T-helper 2 cell (primary cell): ENCODE measurements at regions not wholly inside any gene's neighbourhood (a gene's known extent, or its start where the extent isn't known, plus 50 kb on each side); places are given as distances from the start of the nearest gene placed in this dataset.

Source experiments
- DNase-seq, 5 experiments: peaks; one replicate each; pipeline versions ENCODE4 v3.0.0 to v3.0.0-alpha.2; 2012 to 2022

DNA sequence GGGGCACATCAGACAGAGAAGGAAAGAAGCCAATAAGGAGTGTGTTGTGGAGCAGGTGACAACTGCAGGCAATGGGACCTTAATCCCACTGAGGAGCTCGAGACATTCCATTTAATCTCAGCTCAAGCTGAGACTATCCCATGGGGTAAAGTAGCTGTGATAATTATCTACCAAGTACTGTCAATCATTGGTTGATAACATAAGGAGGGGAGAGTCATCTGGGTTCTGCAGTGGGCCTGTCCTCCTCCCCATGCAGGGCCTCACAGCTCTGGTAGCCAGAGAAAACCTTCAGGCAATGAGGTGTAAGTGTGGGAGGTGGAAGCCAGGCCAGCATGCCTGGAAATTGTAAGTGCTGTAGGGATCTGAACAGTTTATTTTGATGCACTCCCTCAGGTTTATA is 375.0 kb upstream of the ARID1B start:
- DNase-seq, result no peak

DNA sequence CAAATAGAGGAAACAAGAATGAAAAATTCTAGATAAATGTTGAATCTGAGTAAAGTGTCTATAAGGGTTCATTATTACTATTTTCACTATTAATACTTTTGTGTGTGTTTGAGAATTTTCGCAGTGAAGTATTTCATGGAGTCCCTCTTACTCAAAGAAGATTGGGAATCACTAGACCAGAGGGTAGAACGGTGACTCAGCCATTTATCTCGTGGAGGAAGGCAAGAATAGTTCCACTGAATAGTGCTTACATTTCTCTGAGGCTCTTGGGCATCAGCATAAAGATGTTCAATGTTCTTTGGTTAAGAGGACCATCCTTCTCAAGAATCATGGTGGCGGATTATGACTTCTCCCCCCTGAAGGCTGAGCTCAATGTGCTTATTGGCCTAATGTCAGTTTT is 376.7 kb upstream of the ARID1B start:
- DNase-seq, result no peak

DNA sequence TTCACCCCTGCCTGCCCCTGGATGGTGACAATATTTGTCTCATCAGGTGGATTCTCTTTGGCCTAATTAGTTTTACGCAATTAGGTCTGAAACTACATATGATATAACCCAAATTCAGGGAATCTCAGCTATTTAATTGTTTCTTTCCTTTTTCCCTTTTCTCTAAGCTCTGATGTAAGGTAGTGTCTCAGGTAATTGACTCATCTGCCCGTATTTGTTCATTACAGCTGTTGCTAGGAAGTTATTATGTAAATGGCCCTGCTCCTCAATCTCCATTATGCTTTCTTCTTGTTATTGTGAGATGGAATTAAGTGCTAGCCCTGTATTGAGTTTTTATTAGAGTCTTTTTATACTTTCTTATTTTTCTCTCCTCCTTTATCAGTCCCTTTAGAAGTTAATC is 378.2 kb upstream of the ARID1B start:
- no peak for DNase-seq

GRCh38 chr6:156398371-156398770 is 378.8 kb upstream of the ARID1B start:
- DNase-seq, result no peak

DNA sequence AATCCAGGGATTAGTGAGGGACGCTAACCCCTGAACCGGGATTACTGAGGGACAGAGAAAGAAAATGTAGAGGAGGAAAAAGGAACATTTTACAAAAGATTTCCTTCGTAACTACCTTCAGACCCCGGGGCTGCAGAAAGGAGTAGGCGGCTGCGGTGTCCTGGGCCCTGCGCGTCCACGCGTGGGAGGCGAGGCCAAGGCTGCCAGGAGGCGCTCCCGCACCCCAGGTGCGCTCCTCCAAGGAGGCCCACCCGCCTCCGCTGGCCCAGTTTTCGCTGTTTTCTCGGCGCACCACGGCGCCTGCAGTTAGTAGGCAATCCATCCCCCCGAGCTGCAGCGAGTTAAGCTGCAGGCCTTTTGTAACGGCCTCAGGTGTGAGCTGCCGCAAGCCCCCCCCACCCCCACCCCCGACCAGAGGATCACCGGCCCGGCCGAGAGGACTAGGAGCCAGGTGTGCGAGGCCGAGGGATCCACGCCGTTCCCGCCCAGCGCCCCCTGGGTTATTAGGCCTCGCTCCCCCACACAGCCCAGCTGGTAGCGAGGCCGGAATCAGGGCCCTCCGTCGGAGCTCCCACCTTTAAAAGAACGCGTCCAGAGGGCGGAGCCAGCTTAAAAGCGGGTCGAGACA is 380.3 kb upstream of the ARID1B start:
- DNase-seq, result peak in 3 of 5 experiments; percentile 13 to 45 (median 25)

- DNase-seq, result peak in 2 of 5 experiments; percentile 67 to 93
Observed at GRCh38 chr6:156396068-156396771, 381.0 kb upstream of the ARID1B start.

DNA sequence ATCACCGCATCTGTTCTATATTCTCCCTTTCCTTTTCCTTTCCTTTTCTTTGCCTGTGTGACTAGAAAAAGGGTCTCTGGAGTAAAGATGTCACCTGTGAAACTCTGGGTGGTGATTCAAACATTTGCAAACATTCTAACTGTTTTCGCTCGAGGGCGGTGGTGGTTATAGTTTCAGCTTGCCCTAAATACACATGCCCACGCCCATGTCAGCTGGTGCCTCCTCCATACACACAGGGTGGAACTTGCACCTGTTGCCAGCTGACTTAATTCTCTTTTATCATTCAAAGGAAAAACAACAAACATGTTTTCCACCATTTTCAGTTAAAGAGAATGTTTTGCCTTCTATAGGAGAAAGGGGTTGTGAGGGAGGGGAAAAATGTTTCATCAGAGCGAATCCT is 381.9 kb upstream of the ARID1B start:
- DNase-seq, result peak in 2 of 5 experiments; percentile 19 to 91

- DNase-seq, result peak in 1 of 5 experiments; percentile 17
Observed at GRCh38 chr6:156392648-156393047, 384.5 kb upstream of the ARID1B start.

DNA sequence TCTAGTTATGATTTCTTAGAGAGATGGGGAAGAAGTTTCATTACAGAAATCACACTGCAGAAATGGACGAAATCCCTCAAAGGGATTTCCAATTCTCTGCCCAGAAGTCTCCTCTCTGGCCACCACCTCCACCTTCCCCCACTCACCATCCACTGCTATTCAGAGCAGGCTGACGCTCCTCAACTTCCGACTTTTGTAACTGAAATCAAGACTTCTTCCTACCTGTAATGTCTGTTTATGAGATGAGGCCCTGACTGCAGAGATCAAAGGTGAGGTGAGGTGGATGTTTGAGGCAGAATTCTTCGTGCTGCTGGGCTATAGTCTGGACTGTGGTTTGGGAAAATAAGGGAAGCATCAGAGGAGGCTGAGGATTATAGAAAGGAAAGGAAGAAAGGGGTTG is 385.2 kb upstream of the ARID1B start:
- peak in 1 of 5 experiments; percentile 13 for DNase-seq

- no peak for DNase-seq
Observed at GRCh38 chr6:156391061-156391672, 386.0 kb upstream of the ARID1B start.

- no peak for DNase-seq
Observed at GRCh38 chr6:156390621-156391020, 386.6 kb upstream of the ARID1B start.

DNA sequence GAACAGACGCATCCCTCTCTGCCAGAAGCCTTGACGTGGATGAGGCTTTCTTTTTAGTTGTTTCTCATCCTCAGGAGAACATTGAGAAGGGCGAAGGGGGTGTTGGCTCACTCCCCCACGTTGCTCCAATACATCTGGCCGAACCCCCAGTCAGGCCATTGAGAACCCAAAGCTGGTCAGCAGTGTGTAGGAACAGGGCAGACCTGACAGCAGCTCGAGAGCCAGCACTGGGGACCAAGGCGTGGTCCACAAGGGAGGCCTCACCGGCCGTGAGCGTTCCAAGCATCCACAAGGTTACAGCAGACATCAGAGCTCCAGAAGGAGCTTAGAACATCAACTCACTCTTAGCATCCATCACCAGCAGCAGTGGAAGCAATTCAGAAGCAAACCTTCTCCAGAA is 387.9 kb upstream of the ARID1B start:
- DNase-seq, result no peak

GRCh38 chr6:156387472-156387871 is 389.7 kb upstream of the ARID1B start:
- no peak for DNase-seq

GRCh38 chr6:156383059-156383458 is 394.1 kb upstream of the ARID1B start:
- no peak for DNase-seq

- no peak for DNase-seq
Observed at GRCh38 chr6:156379392-156380289, 397.5 kb upstream of the ARID1B start.

DNA sequence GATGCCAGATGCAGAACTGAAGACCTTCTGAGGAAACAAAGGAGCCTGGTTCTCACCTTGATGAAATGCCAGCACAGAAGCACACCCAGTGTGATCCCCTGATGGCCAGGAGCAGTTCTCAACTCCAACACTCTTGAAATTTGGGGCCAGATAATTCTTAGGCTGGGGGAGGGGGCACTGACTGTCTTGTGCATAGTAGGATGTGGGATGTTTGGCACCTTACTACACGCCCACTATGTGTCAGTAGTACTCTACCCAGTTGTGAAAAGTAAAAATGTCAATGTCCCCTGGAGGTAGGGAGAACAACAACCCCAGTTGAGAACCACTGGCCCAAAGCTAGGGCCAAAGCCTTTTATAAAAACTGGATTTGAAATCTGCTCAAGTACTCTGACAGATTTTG is 398.3 kb upstream of the ARID1B start:
- peak in 1 of 5 experiments; percentile 45 for DNase-seq

DNA sequence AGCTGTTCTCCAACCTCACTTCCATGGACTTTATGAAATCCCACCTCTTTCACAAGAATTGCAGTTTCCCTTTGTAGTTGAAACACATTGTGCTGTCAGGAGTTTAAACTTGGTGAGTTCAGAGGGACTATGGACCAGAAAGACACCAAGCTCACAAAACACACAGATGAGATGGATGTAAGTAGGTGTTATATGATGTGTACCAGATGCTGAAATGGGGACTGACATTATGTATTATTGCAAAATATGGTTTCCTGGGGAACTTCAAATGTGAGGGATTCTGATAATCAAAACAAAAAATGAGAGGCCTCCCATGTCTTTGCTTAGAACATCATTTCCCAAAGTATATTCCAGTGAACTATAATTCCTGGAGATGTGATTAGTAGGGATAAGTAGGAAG is 401.1 kb upstream of the ARID1B start:
- no peak for DNase-seq

- no peak for DNase-seq
Observed at GRCh38 chr6:156359912-156360311, 417.3 kb upstream of the ARID1B start.

GRCh38 chr6:156352861-156353260 is 424.3 kb upstream of the ARID1B start:
- no peak for DNase-seq

- no peak for DNase-seq
Observed at GRCh38 chr6:156351346-156351966, 425.7 kb upstream of the ARID1B start.

DNA sequence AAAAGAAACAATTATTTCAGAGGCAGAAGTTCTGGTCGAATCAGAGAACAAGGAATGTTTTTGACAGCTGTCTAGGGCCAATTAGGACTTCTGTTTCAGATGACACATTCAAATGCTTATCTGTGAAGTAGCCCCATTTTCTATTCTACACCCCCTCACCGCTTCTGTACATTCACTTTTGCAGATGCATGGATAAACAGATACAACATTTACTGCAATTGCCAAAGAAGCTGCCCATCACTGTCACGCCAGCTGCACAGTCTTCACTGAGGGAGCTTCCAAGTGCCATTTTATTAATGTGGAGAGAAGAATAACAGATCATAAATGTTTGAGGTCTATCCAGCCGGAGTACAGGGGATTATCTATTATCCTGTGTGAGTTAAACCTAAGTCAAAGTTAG is 426.8 kb upstream of the ARID1B start:
- no peak for DNase-seq

GRCh38 chr6:156348849-156349248 is 428.3 kb upstream of the ARID1B start:
- DNase-seq, result no peak

- DNase-seq, result no peak
Observed at GRCh38 chr6:156348424-156348823, 428.8 kb upstream of the ARID1B start.
